HFF-Myc (cell line): ENCODE measurements at regions not wholly inside any gene's neighbourhood (a gene's known extent, or its start where the extent isn't known, plus 50 kb on each side); places are given as distances from the start of the nearest gene placed in this dataset.

Experiments
- DNase-seq: peaks from one replicate; pipeline ENCODE4 v3.0.0-alpha.2; 2011; ENCODE audit warnings: low read depth; ENCODE audit errors: extremely low read depth
- H3K4me3 ChIP-seq: replicated peaks from 2 replicates; pipeline ENCODE4 v1.5.1; 2011; ENCODE audit warnings: low read depth, mild to moderate bottlenecking, control low read depth, low read length
- CTCF ChIP-seq: IDR thresholded peaks from 2 replicates; pipeline ENCODE4 v1.5.1; 2012; ENCODE audit warnings: mild to moderate bottlenecking, low read depth, low read length, control low read depth; ENCODE audit errors: missing control alignments

GRCh38 chr12:28610401-28611114 is 420.3 kb downstream of the CCDC91 start:
- no peak for DNase-seq
- no peak for TF ChIP-seq CTCF

GRCh38 chr12:28611115-28611435 is 420.8 kb downstream of the CCDC91 start:
- peak; percentile 37 for DNase-seq
- no peak overlapping the region for H3K4me3 ChIP-seq
- TF ChIP-seq CTCF = no peak

More at GRCh38 chr12:28610401-28611114, 420.3 kb downstream of the CCDC91 start:
- H3K4me3 ChIP-seq = no peak overlapping the region

- TF ChIP-seq CTCF = no peak
- no peak overlapping the region for H3K4me3 ChIP-seq
- no peak for DNase-seq
These were observed 421.2 kb downstream of the CCDC91 start for GRCh38 chr12:28611449-28611848.

- H3K4me3 ChIP-seq = no peak overlapping the region
- no peak for TF ChIP-seq CTCF
These were observed 427.9 kb downstream of the CCDC91 start for GRCh38 chr12:28618171-28618570.

GRCh38 chr12:28618772-28619171 is 428.5 kb downstream of the CCDC91 start:
- no peak for DNase-seq
- no peak overlapping the region for H3K4me3 ChIP-seq
- TF ChIP-seq CTCF = no peak

More at GRCh38 chr12:28618171-28618570, 427.9 kb downstream of the CCDC91 start:
- DNase-seq = no peak

- TF ChIP-seq CTCF = no peak
- no peak for DNase-seq
- H3K4me3 ChIP-seq = no peak overlapping the region
These were observed 430.0 kb downstream of the CCDC91 start for GRCh38 chr12:28620281-28620680.

- DNase-seq = peak; percentile 38
These were observed 432.1 kb downstream of the CCDC91 start for GRCh38 chr12:28622406-28622805.

More at GRCh38 chr12:28622406-28622805, 432.1 kb downstream of the CCDC91 start:
- TF ChIP-seq CTCF = no peak
- H3K4me3 ChIP-seq = no peak overlapping the region
